ENCODE measurements at regions not wholly inside any gene's neighbourhood (a gene's known extent, or its start where the extent isn't known, plus 50 kb on each side); places are given as distances from the start of the nearest gene placed in this dataset.

DNA sequence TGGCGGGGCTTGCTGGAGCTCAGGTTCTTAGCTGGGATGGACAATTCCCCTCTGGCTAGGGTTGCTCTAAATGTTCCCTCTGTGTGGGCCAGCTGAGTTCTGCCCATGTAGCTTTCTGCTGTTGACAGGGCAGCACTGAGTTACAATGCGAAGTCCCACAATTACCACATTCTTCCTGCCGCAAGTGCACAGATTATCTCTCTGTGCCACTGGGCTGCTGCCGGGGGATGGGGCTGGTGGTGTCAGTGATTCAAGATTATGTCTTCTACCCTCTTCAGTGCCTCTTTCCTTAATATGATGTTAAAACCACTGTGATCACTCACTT lies 708.1 kb downstream of the SLC4A3 start:
- TF ChIP-seq POLR2AphosphoS5 (IDR thresholded peaks at IDR 0.05) (no peak), POLR2A (IDR thresholded peaks at IDR 0.05) (no peak)
- TF ChIP-seq, protein P1, sequence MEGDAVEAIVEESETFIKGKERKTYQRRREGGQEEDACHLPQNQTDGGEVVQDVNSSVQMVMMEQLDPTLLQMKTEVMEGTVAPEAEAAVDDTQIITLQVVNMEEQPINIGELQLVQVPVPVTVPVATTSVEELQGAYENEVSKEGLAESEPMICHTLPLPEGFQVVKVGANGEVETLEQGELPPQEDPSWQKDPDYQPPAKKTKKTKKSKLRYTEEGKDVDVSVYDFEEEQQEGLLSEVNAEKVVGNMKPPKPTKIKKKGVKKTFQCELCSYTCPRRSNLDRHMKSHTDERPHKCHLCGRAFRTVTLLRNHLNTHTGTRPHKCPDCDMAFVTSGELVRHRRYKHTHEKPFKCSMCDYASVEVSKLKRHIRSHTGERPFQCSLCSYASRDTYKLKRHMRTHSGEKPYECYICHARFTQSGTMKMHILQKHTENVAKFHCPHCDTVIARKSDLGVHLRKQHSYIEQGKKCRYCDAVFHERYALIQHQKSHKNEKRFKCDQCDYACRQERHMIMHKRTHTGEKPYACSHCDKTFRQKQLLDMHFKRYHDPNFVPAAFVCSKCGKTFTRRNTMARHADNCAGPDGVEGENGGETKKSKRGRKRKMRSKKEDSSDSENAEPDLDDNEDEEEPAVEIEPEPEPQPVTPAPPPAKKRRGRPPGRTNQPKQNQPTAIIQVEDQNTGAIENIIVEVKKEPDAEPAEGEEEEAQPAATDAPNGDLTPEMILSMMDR (IDR thresholded peaks at IDR 0.05 in 8 of 11, conservative IDR thresholded peaks at IDR 0.05 in 3 of 11), result no peak
